NCI-H226 (cell line): ENCODE measurements at regions not wholly inside any gene's neighbourhood (a gene's known extent, or its start where the extent isn't known, plus 50 kb on each side); places are given as distances from the start of the nearest gene placed in this dataset.
A peak's percentile ranks its signal among the peaks of the same experiment; 100 is the strongest.

Experiments
- DNase-seq: peaks from one replicate; pipeline ENCODE4 v3.0.0-alpha.2; 2015

DNA sequence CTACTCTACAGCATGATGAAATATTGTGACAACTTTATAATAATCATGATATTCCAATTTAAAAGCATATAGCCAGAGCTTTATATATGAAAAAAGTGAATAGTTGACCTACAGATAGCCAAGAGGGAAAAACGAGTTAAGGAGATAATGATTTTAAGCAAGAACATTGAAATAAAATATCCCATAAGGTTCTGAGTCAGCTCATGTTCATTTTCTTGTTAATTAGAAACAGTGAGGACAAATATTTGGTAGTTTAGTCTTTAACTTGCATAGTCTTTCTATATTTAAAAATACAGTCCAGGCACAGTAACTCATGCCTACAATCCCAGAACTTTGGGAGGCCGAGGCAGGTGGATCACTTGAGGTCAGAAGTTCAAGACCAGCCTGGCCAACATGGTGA lies 55.8 kb upstream of the CDH6 start:
- no peak for DNase-seq

DNA sequence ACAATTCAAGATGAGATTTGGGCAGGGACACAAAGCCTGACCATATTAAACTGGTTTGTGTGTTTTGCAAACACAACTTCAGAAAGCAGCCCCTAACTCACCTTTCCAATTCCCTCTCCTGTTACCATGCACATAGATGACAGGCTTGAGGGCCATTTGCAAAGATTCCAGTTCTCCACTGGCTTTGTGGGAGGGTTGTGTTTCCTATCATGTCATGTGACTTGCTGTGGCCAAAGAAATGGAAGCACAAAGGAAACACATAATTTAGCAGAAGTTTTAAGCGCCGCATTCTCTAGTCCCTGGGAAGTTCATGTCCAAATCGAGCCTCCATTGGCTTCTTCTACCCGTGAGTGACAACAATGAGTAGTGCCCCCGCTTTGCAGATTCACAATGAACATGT lies 57.9 kb upstream of the CDH6 start:
- no peak for DNase-seq

DNA sequence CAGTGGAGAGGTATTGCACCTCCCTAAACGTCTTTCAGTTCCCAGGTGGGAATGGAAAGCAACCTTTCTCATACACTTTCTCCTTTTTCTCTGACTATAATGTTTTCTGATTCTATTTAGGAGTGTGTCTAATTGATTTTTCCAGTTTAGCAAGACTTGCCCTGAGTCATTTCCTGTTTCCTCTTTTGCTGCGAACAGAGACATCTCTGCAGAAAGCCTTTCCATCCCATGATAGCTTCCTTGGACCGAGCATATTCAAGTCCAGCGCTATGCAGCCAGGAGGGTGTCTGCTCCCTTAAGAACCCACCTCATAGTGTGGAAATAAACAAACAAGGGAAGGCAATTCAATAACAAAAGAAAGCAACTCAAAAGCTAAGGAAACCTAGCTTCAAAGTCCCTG lies 60.0 kb upstream of the CDH6 start:
- DNase-seq: peak; percentile 20

DNA sequence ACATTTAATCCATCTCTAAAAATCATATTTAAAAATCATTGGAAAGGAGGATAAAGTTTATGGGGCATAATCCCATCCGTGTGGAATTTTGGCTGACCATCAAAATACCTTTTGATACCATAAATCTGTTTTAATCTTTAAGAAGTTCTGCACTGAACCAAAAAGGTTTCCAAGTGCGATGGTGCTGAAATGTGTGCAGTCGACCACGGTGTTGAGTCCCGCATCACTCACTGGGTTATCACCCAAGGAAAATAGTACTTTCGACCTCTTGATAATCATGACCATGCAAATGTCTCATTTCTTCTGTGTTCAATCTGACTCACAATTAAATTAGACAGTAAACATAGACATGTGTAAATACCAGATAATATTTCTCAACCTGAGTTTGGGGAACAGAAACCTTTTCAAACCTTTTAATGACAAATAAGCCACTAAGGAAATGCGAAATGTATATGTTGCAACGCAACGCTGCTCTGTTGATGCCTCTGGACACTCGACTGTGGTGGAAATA lies 62.0 kb upstream of the CDH6 start:
- DNase-seq: no peak

DNA sequence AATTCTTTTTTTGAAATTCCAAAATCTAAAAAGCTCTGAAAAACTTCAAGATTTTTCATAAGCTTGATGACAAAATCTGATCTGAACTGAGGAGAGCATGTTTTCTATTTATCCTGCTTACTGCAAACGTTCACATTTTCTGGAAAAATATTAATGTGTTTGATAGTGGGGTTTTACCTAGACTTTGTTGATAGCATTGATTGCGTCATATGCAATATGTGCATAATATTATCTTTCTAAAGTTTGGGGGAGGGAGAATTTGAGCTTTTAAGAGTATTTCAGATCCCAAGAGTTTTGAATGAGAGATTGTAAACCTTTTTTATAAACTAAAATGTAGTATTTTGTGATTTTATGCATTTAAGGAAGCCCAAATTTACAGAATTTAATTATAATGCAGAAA lies 62.8 kb upstream of the CDH6 start:
- no peak for DNase-seq

DNA sequence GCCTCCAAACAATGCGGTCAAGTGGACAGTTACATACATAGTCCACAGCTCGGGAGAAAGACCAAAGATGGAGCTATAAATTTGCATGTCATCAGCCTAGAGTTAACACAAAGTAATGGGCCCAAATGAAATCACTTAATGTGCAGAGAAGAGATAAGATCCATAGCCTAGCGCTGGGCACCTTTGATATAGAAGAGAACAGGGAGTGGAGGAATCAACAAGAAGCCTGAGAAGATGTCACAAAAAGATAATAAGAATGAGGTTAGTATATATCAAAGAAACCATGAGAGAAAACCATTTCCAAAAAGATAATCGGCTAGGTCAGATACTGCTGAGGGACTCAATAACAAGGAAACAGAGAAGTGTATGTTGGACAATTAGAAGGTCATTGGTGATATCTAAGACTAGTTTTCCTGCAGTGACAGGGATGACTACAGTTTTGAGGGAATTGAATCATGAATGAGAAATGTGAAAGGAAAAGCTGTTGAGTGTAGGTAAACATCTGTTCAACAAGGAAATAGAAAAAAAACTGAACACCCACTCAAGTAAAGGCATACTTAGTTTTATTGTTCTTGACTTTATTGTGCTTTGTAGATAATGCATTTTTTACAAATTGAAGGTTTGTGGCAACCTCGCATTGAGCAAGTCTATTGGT lies 68.7 kb upstream of the CDH6 start:
- no peak for DNase-seq

DNA sequence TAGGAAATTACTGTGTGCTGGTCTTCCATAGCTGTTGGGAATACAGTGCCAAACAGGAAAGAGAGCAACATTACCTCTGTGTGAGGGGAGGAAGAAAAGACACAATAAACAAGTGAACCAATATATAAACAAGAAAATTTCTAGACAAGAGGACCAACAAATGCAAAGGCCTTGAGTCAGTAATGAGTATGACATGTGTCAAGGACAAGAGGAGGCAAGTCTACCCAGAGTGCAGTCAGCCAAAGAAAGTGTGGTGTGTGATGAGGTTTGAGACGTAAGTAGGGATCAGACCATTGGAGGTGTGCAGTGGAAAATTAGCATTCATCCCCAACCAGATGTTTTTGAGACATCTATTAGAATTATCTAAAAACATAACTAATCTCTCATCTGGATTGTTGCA lies 69.5 kb upstream of the CDH6 start:
- no peak for DNase-seq

DNA sequence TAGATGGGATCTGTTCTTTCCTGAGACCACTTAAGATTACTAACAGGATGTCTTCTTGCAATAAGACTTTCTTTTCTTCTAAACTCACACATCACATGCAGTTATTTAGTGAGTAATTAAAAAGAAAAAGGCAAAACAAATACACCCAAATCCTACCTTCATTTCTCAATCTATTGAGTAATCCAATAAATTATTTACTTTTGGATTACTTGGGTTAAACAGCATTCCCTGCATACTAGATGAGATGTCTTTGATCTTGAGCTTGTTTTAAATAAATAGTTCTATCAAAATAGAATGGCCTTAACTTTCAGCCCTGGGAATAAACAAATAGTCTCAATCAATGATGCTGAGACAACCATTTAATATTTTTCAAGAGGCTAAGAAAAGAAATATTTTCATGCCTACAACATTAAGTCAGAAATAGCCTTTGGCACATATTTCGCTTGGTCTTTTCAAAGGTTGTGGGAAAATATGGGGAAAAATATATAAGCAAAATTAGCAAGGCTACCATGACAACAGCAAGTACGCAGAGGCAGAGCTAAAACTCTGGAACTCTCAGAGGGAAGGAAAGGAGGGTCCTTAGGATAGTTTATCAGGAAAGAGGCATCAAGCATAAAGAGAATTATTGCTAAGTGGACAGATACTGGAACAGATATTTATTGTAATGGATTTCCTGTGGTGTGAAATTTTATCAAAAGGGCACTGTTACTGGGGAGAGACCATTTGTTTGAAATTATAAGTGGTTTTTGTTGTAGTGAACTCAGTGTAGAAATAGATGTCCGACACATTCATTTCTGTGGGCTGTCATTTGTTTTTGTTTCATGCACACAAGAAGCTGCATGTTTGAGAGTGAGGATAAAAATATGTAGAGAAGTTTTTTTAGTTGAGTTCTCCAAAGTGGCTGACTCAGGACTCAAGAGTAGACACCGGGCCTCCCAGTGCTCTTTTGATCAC lies 70.2 kb upstream of the CDH6 start:
- DNase-seq: no peak

DNA sequence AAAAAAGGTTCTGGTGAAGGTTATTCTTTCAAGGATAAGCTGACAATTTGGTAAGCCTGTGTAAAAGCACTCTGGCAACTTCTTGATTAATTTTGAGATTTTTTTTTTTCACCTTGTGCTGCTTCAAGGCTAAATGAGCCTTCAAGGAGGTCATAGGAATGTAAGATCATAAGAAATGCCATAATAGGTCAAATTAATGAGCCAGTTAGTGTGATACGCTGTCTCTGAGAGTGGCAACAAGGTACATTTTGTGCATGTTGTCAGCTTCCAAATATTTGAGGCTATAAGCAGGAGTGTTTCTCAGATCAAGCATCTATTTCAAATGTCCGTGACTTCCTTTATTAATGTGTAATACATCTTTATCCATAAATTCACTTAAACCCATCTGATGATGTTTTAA lies 72.3 kb upstream of the CDH6 start:
- no peak for DNase-seq

DNA sequence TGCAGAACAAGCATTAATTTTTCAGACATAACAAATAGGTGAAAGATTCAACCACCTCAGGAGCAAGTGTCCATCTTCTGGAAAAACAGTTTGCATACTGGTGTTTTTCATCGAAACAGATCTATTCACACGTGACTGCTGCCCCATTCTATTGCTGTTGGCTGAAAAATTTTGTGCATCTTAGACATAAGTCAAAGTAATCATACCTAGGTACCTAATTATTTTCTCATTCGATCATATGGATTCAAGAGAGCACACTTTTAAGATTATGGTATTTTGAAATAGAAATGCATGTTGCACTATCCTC lies 72.9 kb upstream of the CDH6 start:
- no peak for DNase-seq

DNA sequence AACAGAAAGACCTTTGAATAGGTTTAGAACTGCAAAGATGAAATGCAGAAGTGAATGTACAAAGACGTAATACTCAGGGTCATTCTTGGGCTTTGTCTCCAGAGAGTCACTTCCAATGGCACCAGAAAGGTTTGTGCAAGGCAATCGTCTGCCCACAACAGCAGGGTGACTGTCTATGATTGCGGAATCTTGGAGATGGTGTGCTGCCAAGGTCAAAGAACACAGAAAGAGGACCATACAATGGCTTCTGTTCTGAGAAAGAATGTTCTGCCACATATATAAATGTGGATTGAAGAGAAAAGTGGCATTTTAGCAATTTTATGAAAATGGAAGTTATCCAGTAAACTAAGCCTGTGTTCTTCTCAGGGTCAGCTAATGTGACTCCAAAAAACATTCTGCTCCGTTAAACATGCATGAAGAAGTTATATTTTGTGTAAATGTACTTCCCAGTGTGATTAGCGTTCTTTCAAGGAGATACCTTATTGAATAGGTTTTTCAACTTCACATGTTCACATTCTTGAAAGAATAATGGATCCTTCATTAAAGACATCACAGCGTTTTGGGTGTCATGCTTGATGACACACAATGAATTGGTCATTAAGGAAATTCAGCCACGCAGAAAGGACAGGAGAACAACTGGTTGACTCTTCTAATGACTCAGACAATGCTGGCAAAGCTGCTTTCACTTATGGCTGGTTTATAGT lies 73.4 kb upstream of the CDH6 start:
- no peak for DNase-seq

DNA sequence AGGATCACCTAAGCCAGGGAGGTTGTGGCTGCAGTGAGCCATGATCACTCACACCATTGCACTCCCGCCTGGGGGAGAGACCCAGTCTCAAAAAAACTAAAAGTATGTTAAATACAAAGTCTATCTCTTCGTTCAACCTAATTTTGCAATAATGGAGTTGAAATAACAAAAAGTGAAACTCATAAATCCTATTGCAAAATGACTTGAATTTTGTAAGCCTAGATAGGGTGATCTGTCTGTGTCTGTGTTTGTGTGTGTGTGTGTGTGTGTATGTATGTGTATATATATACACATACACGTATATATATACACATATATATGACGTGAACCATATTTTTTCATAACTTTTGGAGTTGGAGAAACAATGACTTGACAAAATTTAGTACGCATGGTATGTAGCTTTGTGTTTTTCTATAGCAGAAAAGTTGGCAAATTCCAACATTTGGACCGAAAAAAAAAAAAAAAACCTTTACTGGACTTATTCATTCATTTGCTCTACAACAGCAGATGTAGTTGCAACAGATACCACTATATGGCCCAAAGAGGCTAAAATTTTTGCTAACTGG lies 76.9 kb upstream of the CDH6 start:
- no peak for DNase-seq

DNA sequence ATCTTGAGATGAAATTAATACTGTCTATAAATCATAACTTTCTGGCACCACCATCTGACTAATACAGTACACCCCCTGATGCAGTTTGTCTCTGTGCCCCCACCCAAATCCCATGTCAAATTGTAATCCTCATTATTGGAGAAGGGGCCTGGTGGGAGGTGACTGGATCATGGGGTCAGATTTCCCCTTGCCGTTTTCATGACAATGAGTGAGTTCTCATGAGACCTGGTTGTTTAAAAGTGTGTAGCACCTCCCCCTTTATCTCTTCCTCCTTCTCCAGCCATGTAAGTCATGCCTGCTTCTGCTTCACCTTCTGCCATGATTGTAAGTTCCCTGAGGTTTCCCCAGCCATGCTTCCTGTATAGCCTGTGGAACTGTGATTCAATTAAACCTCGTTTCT lies 78.7 kb upstream of the CDH6 start:
- DNase-seq: no peak

DNA sequence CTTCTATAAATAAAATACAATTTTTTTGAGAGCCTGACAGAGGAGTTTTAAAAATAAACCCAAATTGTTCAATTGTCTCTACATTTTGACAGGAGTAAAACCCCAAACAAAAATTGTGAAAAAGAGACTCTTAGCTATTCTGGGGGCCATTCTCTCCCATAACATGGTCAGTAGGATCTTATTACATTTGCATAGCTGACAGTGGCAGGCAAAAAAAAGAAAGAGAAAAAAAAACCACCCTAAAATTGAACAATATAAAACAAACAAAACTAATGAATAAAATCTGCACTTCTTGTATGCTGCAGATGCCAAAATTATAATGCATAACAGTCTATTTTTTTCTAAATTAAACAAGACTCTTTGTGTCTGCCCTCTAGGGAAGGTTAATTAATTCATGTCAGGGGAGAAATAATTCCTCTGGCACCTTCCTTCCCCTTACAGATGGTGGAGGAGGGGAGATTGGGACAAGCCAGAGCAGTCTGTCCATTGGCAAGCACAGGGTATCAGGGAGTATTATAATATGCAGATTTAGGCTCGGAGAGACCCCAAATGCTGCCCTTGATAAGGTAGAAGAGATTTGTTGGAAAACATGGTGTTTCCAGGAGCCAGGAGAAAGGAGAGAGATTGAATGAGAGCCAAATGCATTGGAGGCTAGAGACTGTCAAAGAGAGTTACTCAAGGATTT lies 79.7 kb upstream of the CDH6 start:
- no peak for DNase-seq

DNA sequence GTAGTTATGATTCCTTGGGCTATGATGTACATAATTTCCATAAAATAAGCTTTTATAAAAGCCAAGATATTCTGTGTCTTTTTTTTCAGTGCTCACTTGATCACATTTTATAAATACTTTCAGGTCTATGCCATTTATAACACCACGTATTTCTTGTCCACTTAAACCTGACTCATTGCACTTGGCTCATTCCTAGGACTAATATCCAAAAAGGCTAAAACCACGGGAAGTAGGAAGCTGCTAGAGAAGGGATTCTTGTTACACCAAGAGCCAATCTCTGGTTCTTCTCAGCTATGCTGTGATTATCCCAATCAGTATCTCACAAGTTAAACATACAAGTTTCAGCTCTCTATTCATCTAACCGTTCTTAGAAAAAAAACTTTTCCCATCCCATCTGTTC lies 80.4 kb upstream of the CDH6 start:
- peak; percentile 79 for DNase-seq

DNA sequence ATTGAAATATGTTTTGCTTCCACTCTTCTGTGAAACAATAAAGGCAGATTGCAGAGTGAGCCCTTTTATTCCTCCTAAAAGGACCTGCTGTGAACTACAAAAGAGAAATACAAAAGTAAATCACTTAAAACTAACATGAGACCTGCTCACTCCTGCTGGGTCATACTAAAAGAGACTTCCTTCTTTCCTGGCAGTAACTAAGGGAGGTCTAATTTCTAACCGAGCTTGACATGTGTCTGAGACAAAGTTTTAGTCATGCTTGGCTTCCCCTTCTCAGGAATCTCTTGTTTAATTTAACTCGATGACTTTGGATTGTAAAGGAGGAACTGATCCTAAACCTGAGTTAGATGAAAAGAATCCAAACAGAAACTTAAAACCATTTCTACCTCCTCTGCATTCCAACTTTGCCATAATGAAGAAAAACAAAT lies 86.4 kb upstream of the CDH6 start:
- DNase-seq: peak; percentile 80

DNA sequence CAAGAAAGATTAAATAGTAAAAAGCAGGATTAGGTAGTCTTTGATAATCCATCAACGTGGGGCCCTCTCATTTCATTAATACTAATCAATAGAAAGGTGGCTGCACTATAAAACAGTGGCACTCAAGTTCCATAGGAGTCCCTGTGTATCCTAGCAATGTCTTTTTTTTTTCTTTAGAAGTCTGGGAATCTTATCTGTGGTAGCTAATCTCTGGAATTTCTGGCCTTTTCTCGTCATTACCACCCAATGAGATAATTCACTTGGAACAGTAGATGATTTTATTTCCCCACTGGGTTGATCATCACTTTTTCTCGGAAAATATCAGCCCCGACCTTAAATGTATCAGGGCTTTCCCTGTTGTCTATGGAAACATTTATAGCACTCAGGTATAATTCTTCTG lies 86.8 kb upstream of the CDH6 start:
- peak; percentile 74 for DNase-seq

DNA sequence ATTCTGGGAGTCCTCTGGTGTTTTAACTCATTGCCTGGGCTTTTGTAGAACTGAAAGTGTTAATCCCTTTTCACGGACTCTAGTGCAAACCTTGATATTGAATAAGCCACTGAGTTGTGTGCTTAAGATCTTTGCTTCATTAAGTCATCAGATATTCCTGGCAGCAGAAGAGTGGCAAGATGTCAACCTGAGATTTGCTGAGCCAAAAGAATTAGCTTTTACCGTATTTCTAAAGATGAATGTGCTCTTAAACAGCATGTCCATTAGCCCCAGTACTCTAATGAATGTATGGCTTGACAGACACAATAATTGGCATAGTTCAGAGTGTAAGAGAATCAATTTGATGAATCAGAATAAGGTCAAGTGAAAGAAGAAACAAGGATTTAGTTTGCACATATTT lies 87.2 kb upstream of the CDH6 start:
- DNase-seq: peak; percentile 10

DNA sequence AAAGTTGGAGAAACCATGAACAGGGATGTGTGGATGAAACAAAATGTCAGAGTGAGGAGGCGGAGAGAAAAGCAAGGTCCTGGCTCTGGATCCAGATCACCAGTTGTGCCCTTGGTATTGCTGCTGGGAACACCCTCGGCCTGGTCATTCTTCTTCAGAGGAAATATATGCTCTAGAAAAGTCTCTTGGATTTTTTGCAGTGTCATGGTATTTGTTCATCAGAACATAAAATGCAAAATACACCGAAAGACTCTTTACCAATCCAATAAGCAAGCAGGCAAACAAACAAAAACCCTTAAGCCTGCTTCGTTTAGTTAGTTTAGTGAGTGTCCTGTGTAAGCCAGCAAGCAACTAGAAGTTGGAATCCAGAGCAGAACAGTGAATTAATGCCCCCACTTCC lies 88.7 kb upstream of the CDH6 start:
- DNase-seq: no peak

DNA sequence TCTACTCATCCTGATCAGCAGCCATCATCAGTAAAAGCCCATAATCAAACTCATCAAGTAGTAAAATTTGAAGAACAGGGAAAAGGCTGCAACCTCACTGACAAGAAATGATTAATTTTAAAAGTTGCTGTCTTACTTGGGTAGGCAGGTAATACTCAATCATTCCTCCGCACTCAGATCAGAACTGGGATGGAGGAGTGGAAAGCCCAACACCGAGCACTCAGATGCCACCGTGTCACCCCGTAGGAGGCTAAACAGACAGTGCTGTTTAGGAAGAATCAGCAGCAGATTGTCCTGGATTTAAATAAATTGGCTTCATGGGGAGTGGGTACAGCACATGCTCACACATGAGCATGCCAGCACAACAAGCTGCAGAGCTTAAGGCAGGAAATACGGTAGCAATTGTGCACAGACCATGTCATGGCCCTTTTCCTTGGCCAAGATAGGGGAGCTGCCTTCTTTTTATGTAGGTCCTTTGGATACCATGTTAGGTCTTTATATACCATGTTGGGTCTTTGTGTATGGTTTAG lies 92.6 kb upstream of the CDH6 start:
- no peak for DNase-seq

DNA sequence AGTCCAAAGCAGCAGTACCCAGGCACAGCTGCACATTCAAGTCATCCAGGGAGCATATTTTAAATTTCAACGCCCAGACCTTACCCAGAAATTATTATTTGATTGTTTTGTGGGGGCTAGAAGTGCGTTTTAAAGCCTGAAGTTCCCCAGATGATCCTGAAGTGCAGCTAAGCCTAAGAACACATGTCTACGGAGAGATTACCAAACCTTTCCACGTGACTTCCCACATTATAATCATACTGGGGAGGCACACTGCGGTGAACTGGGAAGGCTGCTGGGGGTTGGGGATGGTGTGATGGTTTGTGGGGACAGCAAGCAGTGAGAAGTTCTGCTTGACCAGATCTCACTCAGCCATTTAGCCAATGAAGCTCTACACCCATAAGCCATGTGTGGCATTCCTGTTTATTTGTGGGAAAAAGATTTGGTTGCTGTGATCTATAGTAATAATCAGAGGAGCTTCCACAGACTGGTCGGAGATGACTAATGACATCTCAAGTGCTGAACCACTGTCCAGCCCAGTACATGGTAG lies 93.4 kb upstream of the CDH6 start:
- DNase-seq: no peak

DNA sequence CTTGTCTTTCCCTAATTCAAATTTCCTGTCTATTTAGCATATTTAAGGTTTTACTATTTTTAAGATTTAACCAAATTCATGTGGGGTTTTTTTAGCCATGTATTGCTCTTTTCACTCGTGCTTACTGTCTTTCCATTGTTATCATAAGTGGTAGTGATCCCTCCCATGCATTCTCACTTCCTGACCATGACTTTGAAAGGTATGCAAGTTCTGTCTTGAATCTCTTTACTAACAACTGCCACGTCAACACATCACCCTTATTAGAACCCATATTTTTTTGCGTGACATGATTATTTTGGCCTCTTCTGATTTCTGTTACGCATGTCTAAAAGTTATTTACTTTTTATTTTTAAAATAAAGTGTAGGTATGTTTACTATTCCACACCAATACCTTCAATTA lies 94.7 kb upstream of the CDH6 start:
- no peak for DNase-seq
